Left cardiac atrium (tissue), 4 donors: ENCODE measurements at regions not wholly inside any gene's neighbourhood (a gene's known extent, or its start where the extent isn't known, plus 50 kb on each side); places are given as distances from the start of the nearest gene placed in this dataset.

ENCODE experiments used
- ATAC-seq, 2 donors: fragments of 200-7000 bp; cut with Tn5 transposase; one replicate each; pipeline ENCODE4 v1.9.1; 2020; ENCODE audit warnings: mild to moderate bottlenecking in 2 of 2, moderate library complexity in 2 of 2
- DNase-seq: peaks from one replicate; pipeline ENCODE4 v3.0.0-alpha.2; 2020
- intact Hi-C, 2 donors: fragments of 100-400 bp; cut with DNase I; formaldehyde crosslinking; loops; one replicate each; pipeline versions ENCODE4 v1.14.1 to v1.15.1; 2022 to 2023
- donor health status: DM: no; HTN: yes; CAD: no.
- donor health status: DM: no; HTN: yes; CAD: no; lungs with severe emphysema.
- donor health status: DM: yes; HTN: yes; CAD: no.
- donor health status: Dilated cardiomyopathy.

DNA sequence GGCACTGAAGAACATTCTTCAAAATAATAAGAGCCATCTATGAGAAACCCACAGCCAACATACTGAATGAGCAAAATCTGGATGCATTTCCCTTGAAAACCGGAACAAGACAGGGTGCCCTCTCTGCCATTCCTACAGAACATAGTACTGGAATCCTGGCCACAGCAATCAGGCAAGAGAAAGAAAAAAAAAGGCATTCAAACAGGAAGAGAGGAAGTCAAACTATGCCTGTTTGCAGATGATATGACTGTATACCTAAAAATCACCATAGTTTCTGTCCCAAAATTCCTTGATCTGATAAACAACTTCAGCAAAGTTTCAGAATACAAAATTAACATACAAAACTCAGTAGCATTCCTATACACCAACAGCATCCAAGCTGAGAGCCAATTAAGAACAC, 119.5 kb upstream of the PARD3B start:
- DNase-seq (no peak), ATAC-seq (no peak)
- intact Hi-C loops = no loop called here

DNA sequence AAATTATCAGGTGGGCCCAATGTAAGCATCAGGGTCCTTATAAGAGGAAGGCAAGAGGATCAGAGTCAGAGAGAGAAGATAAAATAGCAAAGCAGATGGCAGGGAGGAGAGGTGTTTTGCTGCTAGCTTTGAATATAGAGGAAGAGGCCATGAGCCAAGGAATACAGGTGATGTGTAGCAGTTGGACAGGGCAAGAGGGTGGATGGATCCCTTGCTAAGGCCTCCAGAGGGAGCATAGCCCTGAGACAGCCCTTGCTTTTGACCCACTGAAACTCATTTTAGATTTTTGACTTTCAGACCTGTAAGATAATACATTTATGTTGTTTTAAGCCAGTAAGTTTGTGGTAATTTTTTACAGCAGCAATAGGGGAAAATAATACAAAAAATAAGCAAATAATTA, 116.6 kb upstream of the PARD3B start:
- intact Hi-C loops = no loop called here
- ATAC-seq (no peak), DNase-seq (no peak)

DNA sequence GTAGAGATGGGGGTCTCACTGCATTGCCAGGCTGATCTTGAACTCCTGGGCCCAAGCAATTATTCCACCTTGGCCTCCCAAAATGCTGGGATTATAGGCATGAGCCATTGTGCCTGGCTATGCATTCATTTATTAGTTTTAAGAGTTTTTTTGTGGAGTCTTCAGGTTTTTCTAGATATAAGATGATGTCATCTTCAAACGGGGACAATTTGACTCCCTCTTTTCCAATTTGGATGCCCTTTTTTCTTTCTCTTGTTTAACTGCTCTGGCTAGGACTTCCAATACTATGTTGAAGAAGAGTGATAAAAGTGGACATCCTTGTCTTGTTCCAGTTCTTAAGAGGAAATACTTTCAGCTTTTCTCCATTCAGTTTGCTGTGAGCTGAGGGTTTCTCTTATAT, 113.7 kb upstream of the PARD3B start:
- intact Hi-C loops = no loop called here
- DNase-seq (no peak), ATAC-seq (no peak)

DNA sequence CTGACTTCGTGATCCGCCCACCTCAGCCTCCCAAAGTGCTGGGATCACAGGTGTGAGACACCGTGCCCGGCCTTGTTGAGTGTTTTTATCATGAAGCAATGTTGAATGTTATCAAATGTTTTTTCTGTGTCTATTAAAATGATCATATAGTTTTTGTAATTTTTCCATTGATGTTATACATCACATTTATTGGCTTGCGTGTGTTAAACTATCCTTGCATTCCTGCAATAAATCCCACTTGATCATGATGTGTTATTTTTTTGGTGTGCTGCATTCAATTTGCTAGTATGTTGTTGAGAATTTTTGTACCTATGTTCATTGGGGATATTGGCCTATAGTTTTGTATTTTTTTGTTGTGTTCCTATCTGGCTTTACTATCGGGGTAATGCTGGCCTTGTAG, 113.1 kb upstream of the PARD3B start:
- intact Hi-C loops = no loop called here
- ATAC-seq (no peak), DNase-seq (no peak)

DNA sequence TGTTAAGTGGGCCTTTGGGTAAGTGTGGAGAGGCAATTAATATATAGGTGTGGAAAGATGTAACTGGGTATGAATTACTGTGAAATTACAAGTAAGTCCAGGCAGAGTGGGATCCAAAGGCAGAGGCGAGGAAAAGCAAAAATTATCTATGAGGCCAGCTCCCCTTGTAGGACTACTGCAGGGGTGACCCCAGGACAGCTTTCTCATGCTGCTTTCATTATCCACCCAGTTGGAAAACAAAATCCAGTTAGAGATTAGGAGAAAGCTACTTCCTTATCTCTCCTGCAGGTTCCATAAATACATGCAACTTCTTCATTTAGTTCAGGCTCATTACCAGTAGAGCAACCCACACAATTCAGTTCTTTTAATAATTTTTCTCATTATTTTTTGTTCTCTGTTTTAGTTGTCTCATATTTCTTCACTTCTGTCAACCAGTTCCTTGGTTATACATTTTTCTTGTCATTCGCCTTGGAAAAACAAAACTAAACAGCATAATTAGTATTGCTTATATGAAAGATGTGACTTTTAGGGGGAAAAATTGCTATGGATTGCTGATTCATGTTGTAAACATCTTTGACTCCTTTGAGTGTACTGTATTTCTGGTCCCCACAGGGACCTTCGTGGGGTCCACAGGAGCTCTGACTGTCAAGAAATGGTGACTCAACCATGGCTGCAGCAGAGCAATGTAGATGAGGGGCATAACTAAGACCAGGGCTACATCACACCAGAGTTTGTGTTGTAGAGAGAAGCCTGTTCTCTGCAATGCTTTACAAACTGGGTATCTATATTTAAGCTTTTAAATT, 110.4 kb upstream of the PARD3B start:
- DNase-seq = no peak
- intact Hi-C loops = no loop called here
- no peak for ATAC-seq

DNA sequence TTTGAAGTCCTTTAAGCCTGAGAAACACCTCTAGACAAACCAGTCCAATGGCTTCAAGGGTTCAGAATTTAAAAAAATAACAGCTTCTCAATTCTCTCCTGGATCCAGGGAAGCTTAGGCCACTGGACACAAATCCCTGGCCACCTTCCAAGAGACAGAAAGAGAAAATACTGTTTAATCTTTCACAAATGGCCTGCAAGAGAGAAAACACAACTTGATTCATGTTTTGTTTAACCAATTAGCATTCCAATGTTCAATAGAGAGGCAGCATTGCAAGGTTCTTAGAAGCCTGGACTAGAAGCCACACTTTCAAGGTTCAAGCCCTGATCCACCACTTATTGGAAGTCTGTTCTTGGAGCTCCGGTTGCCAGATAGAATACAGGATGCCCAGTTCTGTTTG, 109.0 kb upstream of the PARD3B start:
- ATAC-seq (no peak), DNase-seq (no peak)
- intact Hi-C loops = no loop called here

DNA sequence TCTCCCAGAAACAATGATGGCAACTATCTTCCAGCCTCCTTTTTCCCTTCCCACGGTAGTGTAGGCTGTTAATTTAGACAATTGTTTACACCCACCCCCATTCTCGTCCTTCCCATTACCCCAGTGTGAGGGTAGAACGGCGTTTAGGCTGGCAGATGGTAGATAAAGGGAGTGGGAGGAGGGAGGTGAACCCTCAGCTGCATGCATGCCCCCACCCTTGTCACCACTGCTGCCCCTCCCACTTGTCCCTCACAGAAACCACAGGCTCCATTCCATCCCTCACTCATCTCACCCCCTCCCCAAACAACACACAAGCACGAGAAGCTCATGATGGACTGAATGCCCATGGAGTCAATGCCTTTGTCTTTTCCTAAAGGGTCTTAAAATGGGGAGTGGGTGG, 107.9 kb upstream of the PARD3B start:
- ATAC-seq (no peak), DNase-seq (no peak)
- intact Hi-C loops = no loop called here

DNA sequence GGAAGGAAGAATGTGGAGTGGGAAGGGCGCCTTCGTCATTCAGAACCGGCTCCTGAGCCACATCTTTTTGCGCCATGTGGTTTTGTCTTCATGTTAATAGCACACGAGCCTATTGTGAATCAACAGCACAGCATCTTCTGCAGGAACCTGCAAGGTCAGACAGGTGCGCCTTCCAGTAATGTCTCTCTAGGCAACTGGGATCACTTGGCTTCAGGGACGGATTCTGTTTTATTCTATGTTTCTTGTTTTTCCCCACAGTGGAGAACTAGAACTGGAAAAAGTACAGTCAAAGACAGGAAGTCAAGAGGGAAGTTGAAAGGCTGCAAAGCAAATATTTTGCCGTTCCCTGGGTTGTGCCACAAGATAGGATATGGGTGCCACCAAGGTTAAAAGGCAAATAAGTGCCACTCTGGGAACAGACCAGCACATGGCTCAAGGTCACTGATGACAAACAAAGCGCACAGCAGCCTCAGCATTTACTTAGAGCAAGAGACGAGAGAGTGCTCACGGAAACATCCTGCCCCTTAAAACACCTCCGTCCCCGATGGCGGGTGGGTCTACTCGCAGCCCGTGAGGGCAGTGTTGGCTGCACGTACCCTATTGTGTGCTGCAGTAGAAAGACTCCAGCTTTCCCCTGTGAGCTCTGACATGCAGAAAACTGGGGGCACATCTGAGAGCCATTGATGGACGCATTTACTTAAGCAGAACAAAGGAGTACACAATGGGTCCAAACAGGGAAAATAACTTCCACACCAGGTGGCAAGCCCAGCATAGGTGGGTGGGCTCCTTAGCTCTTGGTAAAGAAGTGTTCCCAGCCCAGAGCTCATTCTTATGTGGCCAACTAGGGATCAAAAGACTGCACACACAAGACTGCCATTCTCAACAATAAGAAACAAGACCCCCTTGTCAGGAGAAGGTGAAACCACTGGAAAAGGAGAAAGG, 107.2 kb upstream of the PARD3B start:
- ATAC-seq (no peak), DNase-seq (no peak)
- intact Hi-C loops = no loop called here

DNA sequence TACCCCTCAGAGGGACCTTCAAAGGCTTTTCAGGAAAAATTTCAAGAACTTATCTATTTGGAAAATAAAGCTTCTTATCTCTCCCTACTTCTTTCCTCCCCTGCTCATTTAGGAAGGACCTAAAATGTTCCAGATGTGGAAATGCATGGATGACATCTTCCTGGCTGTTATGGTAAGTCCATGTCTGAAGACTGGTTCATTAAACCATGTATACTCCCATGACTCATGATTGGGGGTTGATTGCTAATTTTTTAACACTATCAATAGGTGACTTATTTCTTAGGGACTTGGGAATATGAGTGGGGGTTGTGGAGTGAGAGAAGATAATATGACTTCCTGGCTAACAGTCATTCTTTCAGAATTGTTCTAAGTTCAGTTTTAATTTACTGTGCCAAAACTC, 104.0 kb upstream of the PARD3B start:
- ATAC-seq (no peak), DNase-seq (no peak)
- intact Hi-C loops = no loop called here

DNA sequence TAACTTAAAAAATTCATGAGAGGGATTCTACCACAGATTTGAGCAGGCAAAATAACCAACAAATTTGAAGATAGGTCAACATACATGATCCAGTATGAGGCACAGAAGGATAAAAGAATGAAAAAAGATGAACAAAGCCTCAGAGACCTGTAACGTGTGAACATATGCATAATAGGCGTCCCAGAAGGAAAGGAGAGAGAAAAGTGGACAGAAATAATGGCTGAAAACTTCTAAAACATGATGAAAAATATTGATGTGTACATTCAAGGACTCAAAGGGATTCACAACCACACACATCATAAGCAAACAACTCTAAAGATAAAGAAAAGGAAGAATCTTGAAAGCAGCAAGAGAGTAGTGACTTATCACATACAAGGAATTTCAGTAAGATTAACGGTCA, 100.1 kb upstream of the PARD3B start:
- ATAC-seq (no peak), DNase-seq (no peak)
- intact Hi-C loops = no loop called here

DNA sequence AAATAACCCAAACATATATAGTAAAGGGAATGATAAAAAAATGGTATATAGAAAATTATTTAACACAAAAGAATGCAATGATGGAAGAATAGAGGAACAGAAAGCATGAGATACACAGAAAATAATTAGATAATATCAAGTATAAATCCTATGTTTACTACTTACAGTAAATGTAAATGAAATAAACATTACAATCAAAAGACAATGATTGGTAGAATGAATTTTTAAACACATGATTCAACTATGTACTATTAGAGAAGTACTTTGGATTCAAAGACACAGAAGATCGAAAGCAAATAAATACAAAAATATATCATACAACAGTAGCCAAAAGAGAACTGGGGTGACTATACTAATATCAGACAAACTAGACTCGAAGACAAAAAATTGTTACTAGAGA, 97.6 kb upstream of the PARD3B start:
- intact Hi-C loops = no loop called here
- no peak for ATAC-seq
- no peak for DNase-seq

DNA sequence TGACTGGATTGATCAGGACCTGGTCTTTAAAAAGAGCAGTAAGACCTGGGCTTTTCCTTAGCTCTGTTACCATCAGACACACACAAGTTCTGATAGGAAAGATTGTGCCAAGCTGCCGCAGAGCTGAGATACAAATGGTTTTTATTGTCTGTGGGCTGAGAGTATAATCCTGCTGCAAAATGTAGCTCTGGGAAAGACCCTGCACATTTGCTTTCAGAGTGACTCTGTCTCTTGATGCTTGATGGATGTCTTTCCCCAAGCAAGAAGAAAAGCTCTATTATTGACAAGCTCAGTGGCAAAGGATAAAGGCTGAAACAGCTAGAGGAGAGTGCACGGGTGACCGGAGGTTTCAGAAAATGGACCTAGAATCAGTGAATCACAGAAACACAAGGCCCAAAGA, 95.3 kb upstream of the PARD3B start:
- intact Hi-C loops = no loop called here
- ATAC-seq = no peak
- no peak for DNase-seq

DNA sequence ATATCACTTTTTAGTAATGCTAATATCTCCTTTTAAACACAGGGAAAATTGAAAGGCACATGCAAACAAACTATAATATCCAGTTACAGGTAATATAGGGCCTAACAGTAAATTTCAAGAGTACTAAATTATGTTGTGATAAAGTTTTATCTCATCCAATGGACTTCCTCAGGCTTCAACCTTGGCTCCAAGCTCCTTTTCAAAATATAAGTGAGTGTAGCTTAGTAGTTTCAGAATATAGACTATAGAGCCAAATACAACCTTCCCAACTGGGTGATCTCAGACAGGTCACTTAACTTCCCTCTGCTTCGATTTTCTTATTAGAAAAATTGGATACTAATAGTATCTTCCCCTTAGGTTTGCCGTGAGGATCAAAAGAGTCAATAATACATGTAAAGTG, 93.5 kb upstream of the PARD3B start:
- intact Hi-C loops = no loop called here
- no peak for ATAC-seq
- DNase-seq = no peak

DNA sequence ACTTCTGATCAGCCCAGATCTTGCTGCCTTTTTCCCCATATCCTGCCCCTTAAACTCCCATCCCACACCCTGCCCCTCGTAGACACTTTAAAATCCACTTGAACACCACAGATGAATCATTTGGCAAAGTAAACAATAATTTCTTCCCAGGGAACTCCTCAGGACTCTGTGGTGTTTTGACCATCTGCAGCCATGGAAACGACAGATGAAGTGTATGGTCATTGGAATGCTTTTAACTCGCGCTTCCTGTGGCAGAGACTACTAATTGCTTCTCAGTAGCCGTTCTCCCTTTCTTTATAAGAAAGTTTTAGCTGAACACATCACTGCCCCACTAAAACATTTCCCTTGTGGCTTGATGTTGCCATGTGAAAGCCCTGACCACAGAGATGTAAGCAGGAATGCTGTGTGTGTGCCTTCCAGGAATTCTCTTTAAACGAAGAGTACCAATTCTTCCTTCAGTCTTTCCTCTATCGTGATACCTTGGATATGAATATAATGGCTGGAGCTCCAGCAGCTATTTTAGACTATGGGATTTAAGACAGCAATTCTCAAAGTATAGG, 92.7 kb upstream of the PARD3B start:
- peak; percentile 47 for DNase-seq
- intact Hi-C loops = no loop called here
- peak; percentile 83 to 96 for ATAC-seq

DNA sequence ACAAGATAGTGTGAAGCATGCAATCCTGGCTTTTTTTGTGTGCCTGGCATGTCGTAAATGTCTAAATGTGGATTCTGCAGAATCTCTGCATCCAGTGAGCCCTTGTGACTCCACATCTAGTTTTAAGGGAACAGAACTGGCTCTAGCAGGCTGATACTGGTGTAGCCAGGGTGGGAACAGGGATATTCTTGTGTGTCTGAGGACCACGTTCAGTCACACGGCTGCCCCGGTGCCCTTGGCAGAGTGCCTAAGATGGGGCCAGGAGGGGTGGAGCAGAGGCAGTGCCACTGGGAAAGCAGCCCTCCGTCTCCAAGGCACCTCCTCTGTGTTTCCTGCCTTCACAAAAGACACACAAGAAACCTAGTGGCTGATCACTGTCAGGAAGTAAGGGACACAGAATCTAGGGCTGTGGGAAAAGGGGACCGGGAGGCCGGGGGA, 91.5 kb upstream of the PARD3B start:
- ATAC-seq (peak; percentile 50 to 70), DNase-seq (peak; percentile 33)
- intact Hi-C loops = no loop called here

DNA sequence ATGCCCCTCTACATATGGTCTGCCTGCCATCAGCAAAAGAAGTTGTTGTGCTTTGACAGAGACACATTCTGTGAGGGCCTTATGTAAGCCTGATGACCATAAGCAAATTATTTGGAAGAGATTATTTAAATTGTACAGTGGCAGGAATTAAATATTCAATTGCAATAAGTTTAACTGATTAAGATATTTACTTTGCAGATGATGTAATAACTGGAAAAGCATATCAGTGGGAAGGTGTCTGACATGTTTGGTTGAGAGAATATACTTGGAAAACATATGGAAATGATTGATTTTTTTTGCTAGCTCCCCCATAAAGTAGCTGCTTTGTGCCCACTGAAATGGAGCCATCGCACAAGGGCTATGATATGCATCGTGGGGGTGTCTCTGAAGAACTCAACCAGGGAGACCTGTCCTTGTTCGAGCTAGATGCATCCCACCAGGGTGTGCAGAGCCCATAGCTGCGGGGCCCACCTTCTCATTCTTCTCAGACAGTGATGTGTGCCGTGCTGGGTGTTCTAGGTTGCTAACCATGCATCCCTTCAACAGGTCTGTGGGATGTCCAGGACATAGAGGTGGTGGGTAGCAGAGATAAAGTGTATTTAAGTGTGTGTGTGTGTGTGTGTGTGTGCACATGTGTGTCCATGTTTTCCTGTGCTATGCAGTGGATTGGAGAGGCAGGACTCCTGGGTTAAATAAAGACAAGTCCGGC, 90.4 kb upstream of the PARD3B start:
- intact Hi-C loops = no loop called here
- ATAC-seq = no peak

DNA sequence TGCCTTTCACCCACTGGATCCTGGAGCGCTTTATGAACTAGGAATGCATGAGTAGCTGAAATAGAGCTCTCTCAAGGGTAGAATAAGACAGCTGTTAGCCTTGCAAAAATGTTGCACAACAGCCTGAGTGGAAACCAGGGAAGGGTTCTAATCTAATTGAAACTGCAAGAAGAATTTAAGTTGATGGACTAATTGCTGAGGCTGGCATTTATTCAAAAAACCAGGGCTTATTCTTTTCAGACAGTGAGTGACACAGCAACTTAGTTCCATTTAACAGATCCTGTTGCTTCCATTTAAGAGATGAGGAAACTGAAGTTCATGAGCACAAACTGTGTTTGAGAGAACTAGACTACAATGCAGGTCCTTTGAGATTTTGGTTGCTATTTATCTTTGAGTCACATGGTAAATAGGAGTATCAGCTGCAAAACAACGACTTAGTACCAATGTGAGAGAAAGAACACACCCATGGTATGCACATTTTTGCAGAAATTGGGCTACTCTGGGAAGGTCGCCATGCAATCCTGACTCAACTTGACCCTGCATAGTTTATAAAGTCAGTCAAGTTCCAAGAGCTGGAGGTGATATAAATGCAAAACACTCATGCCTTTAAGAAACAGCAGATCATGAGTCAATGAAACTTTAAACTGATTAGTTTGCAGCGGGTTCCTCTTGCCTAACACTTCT, 76.4 kb upstream of the PARD3B start:
- intact Hi-C loops = no loop called here
- peak; percentile 55 to 59 for ATAC-seq
- DNase-seq = no peak

More for the DNA sequence above, 90.4 kb upstream of the PARD3B start:
- DNase-seq = no peak

DNA sequence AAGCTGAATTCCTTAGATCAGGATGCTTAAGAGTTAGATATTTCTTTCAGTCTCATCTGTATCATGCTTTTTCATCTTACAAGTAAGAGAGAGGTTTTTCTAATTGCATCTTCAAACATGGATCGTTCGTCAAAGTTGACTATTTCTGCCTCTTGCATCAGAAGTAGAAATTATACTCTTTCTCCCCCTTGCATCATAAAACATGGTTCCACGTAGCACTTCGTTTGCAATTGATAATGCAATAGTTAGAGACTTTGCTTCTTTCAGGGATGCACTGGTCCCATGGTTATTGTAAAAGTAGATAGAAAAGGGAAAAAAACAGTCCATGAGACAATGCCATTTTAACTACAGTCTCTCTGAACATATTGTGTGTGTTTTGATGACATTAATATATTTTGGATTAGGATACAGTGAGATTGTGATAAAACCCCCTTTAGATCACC, 75.1 kb upstream of the PARD3B start:
- ATAC-seq = no peak
- no peak for DNase-seq
- intact Hi-C loops = no loop called here

DNA sequence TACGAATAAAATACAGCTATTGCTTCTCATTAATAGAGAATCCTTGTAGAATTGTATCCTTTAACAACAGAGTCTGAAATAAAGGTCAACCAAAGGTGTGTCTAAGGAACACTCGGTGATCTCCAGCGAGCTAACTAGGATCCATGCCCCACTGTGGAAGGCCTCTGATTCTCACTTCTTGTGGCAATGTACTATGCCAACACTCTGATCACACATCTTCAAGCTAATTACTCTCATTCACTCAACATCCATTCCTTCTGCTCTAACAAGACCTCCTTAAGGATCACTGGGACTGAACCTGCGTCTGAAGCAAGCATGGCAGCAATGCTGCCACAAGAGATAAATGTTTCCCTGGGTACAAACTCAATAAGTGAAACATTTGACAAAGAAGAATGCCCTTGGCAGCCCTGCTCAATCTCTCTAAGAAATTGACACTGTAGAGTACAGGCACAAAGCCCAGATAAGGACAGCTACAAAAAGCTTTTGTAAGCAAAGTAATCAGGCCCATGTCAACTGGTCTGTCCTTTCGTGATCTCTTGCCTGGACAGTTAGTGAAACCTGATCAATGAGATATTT, 74.6 kb upstream of the PARD3B start:
- ATAC-seq (no peak), DNase-seq (no peak)
- intact Hi-C loops = no loop called here
